H1 (cell line): ENCODE measurements at regions not wholly inside any gene's neighbourhood (a gene's known extent, or its start where the extent isn't known, plus 50 kb on each side); places are given as distances from the start of the nearest gene placed in this dataset.

Experiments
- CTCF ChIA-PET: fragments of 300-600 bp; sonication (Branson Sonifier 250); formaldehyde crosslinking; loops from one replicate; lab custom pipeline; 2021; ENCODE audit not compliant: partially characterized antibody; lab: Charles Lee
- POLR2A ChIA-PET: fragments of 300-600 bp; sonication (Branson Sonifier 250); formaldehyde crosslinking; loops from one replicate; lab custom pipeline; 2021; ENCODE audit warnings: inconsistent platforms; ENCODE audit not compliant: partially characterized antibody; lab: Charles Lee
- DNase-seq, 2 experiments: peaks; one replicate each; pipeline versions ENCODE4 v3.0.0 to v3.0.0-alpha.2; 2010 to 2022; ENCODE audit warnings: low spot score in 2 of 2, low read depth in 1 of 2, mixed read lengths in 1 of 2
- FAIRE-seq: peaks from 2 replicates; lab custom pipeline; 2011; peaks lifted over from hg19 to GRCh38; lab: Jason Lieb, UNC
- H2AFZ ChIP-seq: 2 replicates; pipeline ENCODE4 v1.8.1; 2012; ENCODE audit warnings: low read length, inconsistent platforms
- H2AK5ac ChIP-seq: 2 replicates; pipeline ENCODE4 v1.6.1; 2013; ENCODE audit warnings: low read depth, low read length
- H2BK120ac ChIP-seq: replicated peaks from 2 replicates; pipeline ENCODE3; 2013; ENCODE audit warnings: low read depth, low read length, inconsistent platforms
- H2BK12ac ChIP-seq: 2 replicates; pipeline ENCODE4 v1.6.1; 2013; ENCODE audit warnings: low read depth, low read length
- H2BK15ac ChIP-seq: 2 replicates; pipeline ENCODE4 v1.6.1; 2013; ENCODE audit warnings: low read length
- H2BK20ac ChIP-seq: 2 replicates; pipeline ENCODE4 v1.6.1; 2013; ENCODE audit warnings: low read length
- H2BK5ac ChIP-seq: 2 replicates; pipeline ENCODE4 v1.6.1; 2013; ENCODE audit warnings: low read depth, low read length
- H3K14ac ChIP-seq: 2 replicates; pipeline ENCODE4 v1.6.1; 2013; ENCODE audit warnings: inconsistent platforms; ENCODE audit not compliant: insufficient read length
- H3K18ac ChIP-seq: 2 replicates; pipeline ENCODE4 v1.6.1; 2013; ENCODE audit warnings: low read length; ENCODE audit errors: extremely low read depth
- H3K23ac ChIP-seq: 2 replicates; pipeline ENCODE4 v1.6.1; 2013; ENCODE audit warnings: inconsistent platforms; ENCODE audit not compliant: insufficient read length
- H3K23me2 ChIP-seq: 2 replicates; pipeline ENCODE4 v1.6.1; 2013; ENCODE audit warnings: low read depth, low read length
- H3K27ac ChIP-seq: 2 replicates; pipeline ENCODE4 v1.6.1; 2011; ENCODE audit warnings: low read depth, low read length, inconsistent platforms
- H3K27me3 ChIP-seq, 4 experiments: replicated peaks in 1 of 4; 1 replicate in 1 of 4; 2 replicates in 3 of 4; pipeline versions ENCODE4 v1.6.1 to v1.8.1; 2011 to 2013; ENCODE audit warnings: low read length in 3 of 4, mild to moderate bottlenecking in 3 of 4, inconsistent platforms in 2 of 4, mixed read lengths in 2 of 4, moderate library complexity in 1 of 4; ENCODE audit not compliant: control insufficient read depth in 3 of 4, insufficient read depth in 3 of 4; ENCODE audit errors: extremely low read depth in 1 of 4
- H3K36me3 ChIP-seq, 4 experiments: 2 replicates each; pipeline versions ENCODE4 v1.6.1 to v1.8.1; 2011 to 2013; ENCODE audit warnings: mild to moderate bottlenecking in 4 of 4, low read length in 3 of 4, moderate library complexity in 2 of 4, control low read depth in 1 of 4, inconsistent platforms in 1 of 4; ENCODE audit not compliant: insufficient read depth in 4 of 4, control insufficient read depth in 2 of 4
- H3K4ac ChIP-seq: replicated peaks from 2 replicates; pipeline ENCODE3; 2013; ENCODE audit warnings: low read length, low read depth, mixed read lengths, inconsistent platforms; ENCODE audit not compliant: insufficient read length
- H3K4me1 ChIP-seq, 4 experiments: replicated peaks in 1 of 4; 1 replicate in 1 of 4; 2 replicates in 3 of 4; pipeline versions ENCODE4 v1.6.1 to v1.8.1; 2011 to 2013; ENCODE audit warnings: low read length in 3 of 4, inconsistent platforms in 2 of 4, mixed read lengths in 1 of 4; ENCODE audit not compliant: insufficient read depth in 4 of 4, control insufficient read depth in 3 of 4
- H3K4me2 ChIP-seq, 2 experiments: 2 replicates each; pipeline versions ENCODE4 v1.6.1 to v1.8.1; 2011 to 2013; ENCODE audit warnings: low read depth in 2 of 2, low read length in 2 of 2, control low read depth in 1 of 2, inconsistent platforms in 1 of 2, mild to moderate bottlenecking in 1 of 2; ENCODE audit not compliant: insufficient read depth in 1 of 2
- H3K4me3 ChIP-seq, 4 experiments: fragments of 200-600, 300-600 bp in 1 of 4; sonication (generic), shearing (Covaris generic), sonication (Bioruptor Twin) in 1 of 4; 2 replicates each; pipeline versions ENCODE4 v1.5.1 to v1.8.1; 2011 to 2016; ENCODE audit warnings: low read length in 4 of 4, low read depth in 3 of 4, control low read depth in 2 of 4, inconsistent platforms in 2 of 4, mild to moderate bottlenecking in 2 of 4, mixed read lengths in 1 of 4, moderate library complexity in 1 of 4; ENCODE audit not compliant: insufficient read depth in 2 of 4; ENCODE audit errors: extremely low read depth in 1 of 4
- H3K56ac ChIP-seq: replicated peaks from 2 replicates; pipeline ENCODE3; 2013; ENCODE audit warnings: low read depth, mild to moderate bottlenecking, mixed read lengths, low read length, inconsistent platforms; ENCODE audit not compliant: insufficient read length
- H3K79me1 ChIP-seq: 2 replicates; pipeline ENCODE4 v1.6.1; 2013; ENCODE audit warnings: low read depth, low read length, control low read depth
- H3K79me2 ChIP-seq, 2 experiments: 2 replicates each; pipeline versions ENCODE4 v1.6.1 to v1.8.1; 2012 to 2013; ENCODE audit warnings: low read length in 2 of 2, mild to moderate bottlenecking in 2 of 2, inconsistent platforms in 1 of 2; ENCODE audit not compliant: insufficient read depth in 2 of 2, control insufficient read depth in 1 of 2
- H3K9ac ChIP-seq, 4 experiments: replicated peaks in 1 of 4; 1 replicate in 1 of 4; 2 replicates in 3 of 4; pipeline versions ENCODE4 v1.6.1 to v1.8.1; 2011 to 2013; ENCODE audit warnings: low read depth in 3 of 4, low read length in 3 of 4, control low read depth in 2 of 4, mild to moderate bottlenecking in 2 of 4, moderate library complexity in 2 of 4, inconsistent platforms in 1 of 4; ENCODE audit errors: extremely low read depth in 1 of 4
- H3K9me3 ChIP-seq, 2 experiments: 2 replicates each; pipeline versions ENCODE4 v1.6.1 to v1.8.1; 2012 to 2013; ENCODE audit warnings: mild to moderate bottlenecking in 2 of 2, moderate library complexity in 2 of 2, control low read depth in 1 of 2, inconsistent platforms in 1 of 2, low read depth in 1 of 2, low read length in 1 of 2, mixed read lengths in 1 of 2; ENCODE audit not compliant: insufficient read depth in 2 of 2
- H4K20me1 ChIP-seq, 2 experiments: replicated peaks in 1 of 2; 2 replicates each; pipeline versions ENCODE3 to v1.8.1; 2011 to 2013; ENCODE audit warnings: inconsistent platforms in 2 of 2, low read length in 2 of 2, mild to moderate bottlenecking in 1 of 2; ENCODE audit not compliant: insufficient read depth in 2 of 2, control insufficient read depth in 1 of 2
- H4K5ac ChIP-seq: 2 replicates; pipeline ENCODE4 v1.6.1; 2013; ENCODE audit warnings: low read length, low read depth, mixed read lengths, inconsistent platforms; ENCODE audit not compliant: insufficient read length
- H4K8ac ChIP-seq: 2 replicates; pipeline ENCODE4 v1.8.0; 2013; ENCODE audit warnings: mild to moderate bottlenecking, moderate library complexity, low read length, inconsistent platforms; ENCODE audit not compliant: insufficient read depth; ENCODE audit errors: extremely low read depth
- H4K91ac ChIP-seq: replicated peaks from 2 replicates; pipeline ENCODE3; 2013; ENCODE audit warnings: low read length, mixed read lengths, inconsistent platforms; ENCODE audit not compliant: insufficient read length
- HDAC2 ChIP-seq, 2 experiments: fragments of 300-600 bp in 1 of 2; sonication (generic) in 1 of 2; IDR thresholded peaks; 2 replicates each; pipeline ENCODE4 v1.6.1; 2011 to 2012; ENCODE audit warnings: low read depth in 2 of 2, low read length in 2 of 2, mild to moderate bottlenecking in 2 of 2, moderate library complexity in 2 of 2, borderline replicate concordance in 1 of 2, inconsistent platforms in 1 of 2
- WGBS, 2 experiments: shearing (Covaris generic) in 1 of 2; methylation state at CpG; one replicate each; pipeline versions ENCODE4 v1.1.6 to v1.1.7; 2013 to 2015; ENCODE audit warnings: low lambda C conversion rate in 2 of 2, mixed read lengths in 2 of 2, inconsistent platforms in 1 of 2, low coverage in 1 of 2, missing lambda C conversion rate in 1 of 2; ENCODE audit not compliant: insufficient replicate concordance in 2 of 2, insufficient coverage in 1 of 2, insufficient read length in 1 of 2; ENCODE audit errors: extremely low coverage in 1 of 2, missing lambda C conversion rate in 1 of 2; 5-methylcytosine and 5-hydroxymethylcytosine counted together

GRCh38 chr11:50267851-50268250 is 235.2 kb downstream of the OR4C45 start:
- no peak overlapping the region for H3K14ac ChIP-seq
- no peak overlapping the region for H3K23ac ChIP-seq
- ChIA-PET CTCF (no interaction called here), POLR2A (no interaction called here)
- TF ChIP-seq HDAC2 (IDR thresholded peaks at IDR 0.05; ENCODE audit: borderline replicate concordance in 1 of 2, low read depth in 2 of 2, low read length in 2 of 2) = no peak
- H2BK20ac ChIP-seq = no peak overlapping the region
- no peak overlapping the region for H2BK12ac ChIP-seq
- no peak overlapping the region for H3K4me2 ChIP-seq
- WGBS, 2 experiments = 89% methylated on average over 13 of the region's 26 CpGs; no CpG with 5 or more reads in 1 of the 2 experiments
- H3K23me2 ChIP-seq = no peaks in the 10 kb centered on the region
- H4K20me1 ChIP-seq = no peaks in the 10 kb centered on the region
- FAIRE-seq (no peak), DNase-seq (no peak)
- H2BK15ac ChIP-seq = no peak overlapping the region
- no peaks in the 10 kb centered on the region for H3K79me2 ChIP-seq
- no peak overlapping the region for H4K8ac ChIP-seq
- H4K5ac ChIP-seq = no peak overlapping the region
- no peak overlapping the region for H3K56ac ChIP-seq
- no peak overlapping the region for H2BK120ac ChIP-seq
- peaks cover 37 to 58% of the 10 kb centered on the region in 2 experiments for H3K9me3 ChIP-seq
- no peaks in the 10 kb centered on the region for H3K79me1 ChIP-seq
- no peak overlapping the region for H2AK5ac ChIP-seq
- no peak overlapping the region for H3K4me3 ChIP-seq
- H3K18ac ChIP-seq = no peak overlapping the region
- no peak overlapping the region for H3K4ac ChIP-seq
- H3K27me3 ChIP-seq = no peaks in the 10 kb centered on the region
- H2BK5ac ChIP-seq = no peak overlapping the region
- no peak overlapping the region for H4K91ac ChIP-seq
- H3K36me3 ChIP-seq = peaks cover 0 to 3% (median 0%) of the 10 kb centered on the region in 4 experiments; a peak in 1 of 8 replicates
- H3K27ac ChIP-seq = no peak overlapping the region
- no peak overlapping the region for H3K9ac ChIP-seq
- no peaks in the 10 kb centered on the region for H3K4me1 ChIP-seq
- no peak overlapping the region for H2AFZ ChIP-seq
